Transverse colon (tissue), 4 donors: ENCODE measurements at regions not wholly inside any gene's neighbourhood (a gene's known extent, or its start where the extent isn't known, plus 50 kb on each side); places are given as distances from the start of the nearest gene placed in this dataset.

Experiments
- DNase-seq: peaks from one replicate; pipeline ENCODE4 v3.0.0-alpha.2; 2019
- H3K27ac ChIP-seq, 4 donors: fragments of 200-600 bp; sonication (generic); 2 replicates each; pipeline ENCODE4 v1.5.1; 2016 to 2018; ENCODE audit warnings: inconsistent platforms in 4 of 4
- H3K27me3 ChIP-seq: fragments of 200-600 bp; sonication (generic); 2 replicates; pipeline ENCODE4 v1.5.1; 2017; ENCODE audit warnings: inconsistent platforms
- H3K36me3 ChIP-seq, 4 donors: fragments of 200-600 bp; sonication (generic); 2 replicates each; pipeline ENCODE4 v1.5.1; 2017 to 2019; ENCODE audit warnings: inconsistent platforms in 4 of 4
- H3K4me1 ChIP-seq, 4 donors: fragments of 200-600 bp; sonication (generic); 2 replicates each; pipeline ENCODE4 v1.5.1; 2017 to 2020; ENCODE audit warnings: inconsistent platforms in 4 of 4
- H3K4me3 ChIP-seq, 4 donors: fragments of 200-600 bp; sonication (generic); 1 replicate in 1 of 4; 2 replicates in 3 of 4; pipeline versions ENCODE4 v1.5.1 to v1.6.1; 2017 to 2019; ENCODE audit warnings: inconsistent platforms in 4 of 4
- H3K9me3 ChIP-seq, 2 donors: fragments of 200-600 bp; sonication (generic); 2 replicates each; pipeline ENCODE4 v1.5.1; 2017 to 2019; ENCODE audit warnings: inconsistent platforms in 2 of 2
- EP300 ChIP-seq: sonication (generic); formaldehyde crosslinking; IDR thresholded peaks from one replicate; pipeline ENCODE4 v1.6.1; 2017; ENCODE audit warnings: antibody characterized with exemption, low read depth
- POLR2A ChIP-seq: fragments of 450-650 bp; IDR thresholded peaks from one replicate; pipeline ENCODE4 v1.6.1; 2016; ENCODE audit warnings: antibody characterized with exemption, mild to moderate bottlenecking, moderate library complexity
- POLR2AphosphoS5 ChIP-seq, 3 donors: sonication (generic); formaldehyde crosslinking; IDR thresholded peaks; one replicate each; pipeline ENCODE4 v1.6.1; 2016; ENCODE audit warnings: antibody characterized with exemption in 3 of 3
- WGBS, 2 donors: methylation state at CpG; one replicate each; pipeline ENCODE4 v1.1.5; 2018; ENCODE audit warnings: low coverage in 1 of 2; 5-methylcytosine and 5-hydroxymethylcytosine counted together
- in situ Hi-C, 4 donors: fragments of 200-750 bp; cut with MboI; loops; one replicate each; pipeline versions ENCODE4 v1.15.0 to v1.15.1; 2017; ENCODE audit warnings: low sequenced_read_pairs in 3 of 4, low pct_ligation_motif_present in 1 of 4, low pct_unique_long_range_greater_than_20kb in 1 of 4
- intact Hi-C: fragments of 100-400 bp; cut with DNase I; formaldehyde crosslinking; loops from one replicate; pipeline ENCODE4 v1.15.1; 2023; ENCODE audit warnings: low total_unique reads
- TF ChIP-seq, protein P1 (sequence below), 5 experiments: fragments of 200-600 bp in 3 of 5; fragments of 450-650 bp in 2 of 5; sonication (generic) in 3 of 5; IDR thresholded peaks; 1 replicate in 2 of 5; 2 replicates in 3 of 5; pipeline ENCODE4 v1.5.1; 2016 to 2017; ENCODE audit warnings: antibody characterized with exemption in 5 of 5, inconsistent platforms in 3 of 5, mild to moderate bottlenecking in 2 of 5, moderate library complexity in 1 of 5

DNA sequence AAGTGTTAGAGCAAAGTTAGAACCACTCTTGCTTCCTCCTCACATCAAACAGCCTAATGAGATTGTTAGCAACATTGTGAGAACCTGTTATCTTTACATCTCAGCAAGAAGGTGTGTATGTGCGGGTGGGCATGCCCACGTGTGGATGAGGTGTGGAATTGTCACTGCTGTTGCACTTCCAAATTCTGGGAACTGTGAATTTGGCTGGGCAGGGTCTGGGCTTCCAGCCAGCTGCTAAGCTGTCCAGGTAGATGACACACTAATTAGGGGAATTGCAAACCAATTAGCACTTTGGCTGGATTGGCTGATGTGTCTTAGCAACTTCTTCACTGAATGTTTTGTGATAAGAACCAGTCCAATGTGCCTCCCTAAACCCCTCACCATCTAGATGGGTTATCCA is 848.2 kb downstream of the DHX35 start:
- in situ Hi-C loops: no loop called here
- no peak for DNase-seq
- Histone ChIP-seq H3K27ac (no peak overlapping the region), H3K27me3 (no peaks in the 10 kb centered on the region), H3K4me3 (no peak overlapping the region), H3K9me3 (no peaks in the 10 kb centered on the region), H3K4me1 (no peaks in the 10 kb centered on the region), H3K36me3 (no peaks in the 10 kb centered on the region)
- WGBS, 2 donors: 60% methylated on average over 2 of the region's 2 CpGs; no CpG with 5 or more reads in 1 of the 2 donors
- TF ChIP-seq EP300 (no peak), POLR2AphosphoS5 (IDR thresholded peaks at IDR 0.05) (no peak), POLR2A (no peak)
- TF ChIP-seq, protein P1, sequence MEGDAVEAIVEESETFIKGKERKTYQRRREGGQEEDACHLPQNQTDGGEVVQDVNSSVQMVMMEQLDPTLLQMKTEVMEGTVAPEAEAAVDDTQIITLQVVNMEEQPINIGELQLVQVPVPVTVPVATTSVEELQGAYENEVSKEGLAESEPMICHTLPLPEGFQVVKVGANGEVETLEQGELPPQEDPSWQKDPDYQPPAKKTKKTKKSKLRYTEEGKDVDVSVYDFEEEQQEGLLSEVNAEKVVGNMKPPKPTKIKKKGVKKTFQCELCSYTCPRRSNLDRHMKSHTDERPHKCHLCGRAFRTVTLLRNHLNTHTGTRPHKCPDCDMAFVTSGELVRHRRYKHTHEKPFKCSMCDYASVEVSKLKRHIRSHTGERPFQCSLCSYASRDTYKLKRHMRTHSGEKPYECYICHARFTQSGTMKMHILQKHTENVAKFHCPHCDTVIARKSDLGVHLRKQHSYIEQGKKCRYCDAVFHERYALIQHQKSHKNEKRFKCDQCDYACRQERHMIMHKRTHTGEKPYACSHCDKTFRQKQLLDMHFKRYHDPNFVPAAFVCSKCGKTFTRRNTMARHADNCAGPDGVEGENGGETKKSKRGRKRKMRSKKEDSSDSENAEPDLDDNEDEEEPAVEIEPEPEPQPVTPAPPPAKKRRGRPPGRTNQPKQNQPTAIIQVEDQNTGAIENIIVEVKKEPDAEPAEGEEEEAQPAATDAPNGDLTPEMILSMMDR (IDR thresholded peaks at IDR 0.05): no peak
- intact Hi-C loops: no loop called here

DNA sequence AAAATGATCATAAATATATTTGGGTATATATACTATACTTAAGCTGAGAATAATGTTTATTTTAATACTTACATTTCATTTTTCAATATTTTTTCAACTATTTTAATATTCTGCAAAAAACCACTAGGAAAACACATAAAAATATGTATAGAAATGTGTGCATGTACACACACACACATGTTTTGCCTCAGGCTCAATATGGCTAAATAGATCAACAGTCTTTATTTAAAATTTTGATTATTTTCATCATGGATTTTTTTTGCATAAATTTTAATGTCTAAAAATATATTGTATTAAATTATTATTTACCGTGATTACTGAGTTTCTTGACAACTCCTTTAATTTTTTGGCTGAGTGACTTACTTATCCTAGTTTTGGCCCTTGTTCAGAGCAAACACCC is 846.5 kb downstream of the DHX35 start:
- TF ChIP-seq POLR2A (no peak), POLR2AphosphoS5 (IDR thresholded peaks at IDR 0.05) (no peak), EP300 (no peak)
- TF ChIP-seq, protein P1 (IDR thresholded peaks at IDR 0.05): no peak
- 60 to 78% methylated on average over 1 of the region's 1 CpG for WGBS, 2 donors
- no peaks in the 10 kb centered on the region for H3K9me3 ChIP-seq
- in situ Hi-C loops: no loop called here
- intact Hi-C loops: no loop called here
- no peak for DNase-seq
- no peak overlapping the region for H3K27ac ChIP-seq
- H3K4me3 ChIP-seq: no peak overlapping the region
- no peaks in the 10 kb centered on the region for H3K4me1 ChIP-seq
- no peaks in the 10 kb centered on the region for H3K36me3 ChIP-seq
- no peaks in the 10 kb centered on the region for H3K27me3 ChIP-seq

DNA sequence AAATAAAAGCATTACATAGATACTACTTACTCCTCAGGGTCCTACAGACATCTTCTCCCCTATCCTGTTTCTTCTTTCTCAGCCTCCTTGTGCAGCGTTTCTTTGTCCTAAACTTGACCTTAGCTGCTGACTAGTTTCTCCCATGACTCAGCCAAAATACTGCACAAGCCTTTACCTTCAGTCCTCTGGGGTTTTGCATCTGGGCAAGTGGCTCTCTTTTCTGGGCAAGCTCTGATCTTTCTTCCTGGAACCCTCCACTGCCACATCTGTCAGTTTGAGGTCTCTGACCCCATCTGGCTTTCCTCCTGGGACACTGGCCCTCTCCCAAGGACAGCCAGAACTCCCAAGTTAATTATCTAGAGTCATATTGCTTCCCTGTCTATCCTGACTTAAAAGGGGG is 838.4 kb downstream of the DHX35 start:
- in situ Hi-C loops (no loop called here), intact Hi-C loops (no loop called here)
- no peak overlapping the region for H3K4me3 ChIP-seq
- H3K36me3 ChIP-seq: no peaks in the 10 kb centered on the region
- peaks cover 0 to 5% of the 10 kb centered on the region in 2 donors for H3K9me3 ChIP-seq
- H3K27me3 ChIP-seq: no peaks in the 10 kb centered on the region
- H3K4me1 ChIP-seq: peaks cover 0 to 3% (median 0%) of the 10 kb centered on the region in 4 donors
- 6 to 44% methylated on average over 1 of the region's 1 CpG for WGBS, 2 donors
- TF ChIP-seq POLR2A (no peak), POLR2AphosphoS5 (IDR thresholded peaks at IDR 0.05) (peak in 2 of 3 donors; percentile 54 to 74), EP300 (peak; percentile 11)
- TF ChIP-seq, protein P1 (IDR thresholded peaks at IDR 0.05): no peak
- H3K27ac ChIP-seq: peak overlapping the region in 3 of 4 donors; percentile 18 to 29 (median 23)
- DNase-seq: no peak

DNA sequence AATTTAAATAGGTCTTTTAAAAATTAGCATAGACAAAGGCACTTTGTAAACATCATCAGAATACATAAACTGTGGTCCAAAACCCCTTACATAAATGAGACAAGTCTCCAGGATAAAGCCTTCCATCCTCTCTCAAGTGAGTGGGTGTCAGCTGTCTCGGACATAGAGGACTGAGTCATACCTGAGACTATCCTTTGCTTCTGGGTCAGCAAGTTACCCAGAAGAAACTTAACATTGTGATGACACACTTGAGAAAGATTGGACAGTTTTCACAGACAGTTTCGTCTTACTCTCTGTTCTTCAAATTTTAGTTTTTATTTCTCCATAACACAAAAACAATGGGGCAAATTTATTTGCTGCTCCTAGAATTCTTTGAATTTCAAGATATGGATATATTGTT is 838.0 kb downstream of the DHX35 start:
- in situ Hi-C loops: no loop called here
- Histone ChIP-seq H3K36me3 (no peaks in the 10 kb centered on the region), H3K4me1 (peaks cover 0 to 3% (median 0%) of the 10 kb centered on the region in 4 donors), H3K27me3 (no peaks in the 10 kb centered on the region), H3K27ac (peak overlapping the region in 3 of 4 donors; percentile 18 to 24 (median 23)), H3K9me3 (peaks cover 0 to 5% of the 10 kb centered on the region in 2 donors), H3K4me3 (no peak overlapping the region)
- WGBS, 2 donors: 0 to 48% methylated on average over 1 to 2 of the region's 2 CpGs
- TF ChIP-seq POLR2A (no peak), POLR2AphosphoS5 (IDR thresholded peaks at IDR 0.05) (no peak), EP300 (no peak)
- TF ChIP-seq, protein P1 (IDR thresholded peaks at IDR 0.05): no peak
- DNase-seq: no peak
- intact Hi-C loops: no loop called here
